Prostate gland (tissue), 2 donors: ENCODE measurements at regions not wholly inside any gene's neighbourhood (a gene's known extent, or its start where the extent isn't known, plus 50 kb on each side); places are given as distances from the start of the nearest gene placed in this dataset.
"Not testable (repeated sequence)": the region's sequence is repeated elsewhere in the genome, so short reads cannot be mapped to it uniquely, and the experiment has no call there.

Experiments
- DNase-seq: peaks from one replicate; pipeline ENCODE4 v3.0.0-alpha.2; 2019; ENCODE audit warnings: low spot score
- H3K27ac ChIP-seq, 2 donors: fragments of 200-600 bp; sonication (generic); 2 replicates each; pipeline ENCODE4 v1.5.1; 2017 to 2019
- H3K27me3 ChIP-seq: fragments of 200-600 bp; sonication (generic); replicated peaks from 2 replicates; pipeline ENCODE4 v1.5.1; 2019; ENCODE audit not compliant: insufficient read depth
- H3K36me3 ChIP-seq, 2 donors: fragments of 200-600 bp; sonication (generic); 1 replicate in 1 of 2; 2 replicates in 1 of 2; pipeline versions ENCODE4 v1.5.1 to v1.8.1; 2017 to 2019
- H3K4me1 ChIP-seq: fragments of 200-600 bp; sonication (generic); replicated peaks from 2 replicates; pipeline ENCODE4 v1.5.1; 2019
- H3K4me3 ChIP-seq, 2 donors: fragments of 200-600 bp; sonication (generic); 2 replicates each; pipeline ENCODE4 v1.5.1; 2017 to 2019
- H3K9me3 ChIP-seq: fragments of 200-600 bp; sonication (generic); 2 replicates; pipeline ENCODE4 v1.5.1; 2017
- POLR2A ChIP-seq: fragments of 450-650 bp; IDR thresholded peaks from one replicate; pipeline ENCODE4 v1.6.1; 2016; ENCODE audit warnings: antibody characterized with exemption, mild to moderate bottlenecking
- POLR2AphosphoS5 ChIP-seq: sonication (generic); formaldehyde crosslinking; IDR thresholded peaks from one replicate; pipeline ENCODE4 v1.6.1; 2017; ENCODE audit warnings: antibody characterized with exemption
- WGBS: methylation state at CpG from one replicate; pipeline ENCODE4 v1.1.5; 2018; 5-methylcytosine and 5-hydroxymethylcytosine counted together
- intact Hi-C: fragments of 100-400 bp; cut with DNase I; formaldehyde crosslinking; loops from one replicate; pipeline ENCODE4 v1.14.2; 2022
- TF ChIP-seq, protein P1 (sequence below), 4 experiments: fragments of 200-600 bp in 2 of 4; fragments of 450-650 bp in 2 of 4; sonication (generic) in 2 of 4; IDR thresholded peaks; 1 replicate in 3 of 4; 2 replicates in 1 of 4; pipeline ENCODE4 v1.5.1; 2016 to 2019; ENCODE audit warnings: antibody characterized with exemption in 4 of 4, mild to moderate bottlenecking in 2 of 4, moderate library complexity in 2 of 4

DNA sequence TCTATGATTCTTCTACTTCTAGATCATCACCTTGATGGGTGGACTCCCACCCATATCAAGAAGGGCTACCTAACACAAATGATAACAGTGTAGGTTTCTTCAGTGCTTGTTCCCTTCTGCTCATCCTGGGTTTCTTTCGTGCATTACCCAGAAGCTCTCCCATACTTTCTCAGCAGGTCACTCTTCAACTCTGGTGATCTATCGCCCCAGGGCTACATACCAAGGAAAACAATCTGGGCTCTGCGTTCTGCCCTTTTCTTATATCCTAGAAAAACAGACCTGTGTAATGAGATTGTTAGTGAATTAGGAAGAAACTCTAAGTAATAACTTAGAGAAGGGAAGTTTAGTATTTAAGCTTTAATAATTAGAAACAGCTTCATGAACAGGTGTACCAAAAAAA, 370.6 kb upstream of the SPAG17 start:
- TF ChIP-seq POLR2A (no peak), POLR2AphosphoS5 (no peak)
- TF ChIP-seq, protein P1, sequence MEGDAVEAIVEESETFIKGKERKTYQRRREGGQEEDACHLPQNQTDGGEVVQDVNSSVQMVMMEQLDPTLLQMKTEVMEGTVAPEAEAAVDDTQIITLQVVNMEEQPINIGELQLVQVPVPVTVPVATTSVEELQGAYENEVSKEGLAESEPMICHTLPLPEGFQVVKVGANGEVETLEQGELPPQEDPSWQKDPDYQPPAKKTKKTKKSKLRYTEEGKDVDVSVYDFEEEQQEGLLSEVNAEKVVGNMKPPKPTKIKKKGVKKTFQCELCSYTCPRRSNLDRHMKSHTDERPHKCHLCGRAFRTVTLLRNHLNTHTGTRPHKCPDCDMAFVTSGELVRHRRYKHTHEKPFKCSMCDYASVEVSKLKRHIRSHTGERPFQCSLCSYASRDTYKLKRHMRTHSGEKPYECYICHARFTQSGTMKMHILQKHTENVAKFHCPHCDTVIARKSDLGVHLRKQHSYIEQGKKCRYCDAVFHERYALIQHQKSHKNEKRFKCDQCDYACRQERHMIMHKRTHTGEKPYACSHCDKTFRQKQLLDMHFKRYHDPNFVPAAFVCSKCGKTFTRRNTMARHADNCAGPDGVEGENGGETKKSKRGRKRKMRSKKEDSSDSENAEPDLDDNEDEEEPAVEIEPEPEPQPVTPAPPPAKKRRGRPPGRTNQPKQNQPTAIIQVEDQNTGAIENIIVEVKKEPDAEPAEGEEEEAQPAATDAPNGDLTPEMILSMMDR (IDR thresholded peaks at IDR 0.05): no peak
- intact Hi-C loops: no loop called here
- Histone ChIP-seq H3K4me3 (no peak overlapping the region), H3K27me3 (no peaks in the 10 kb centered on the region), H3K9me3 (no peaks in the 10 kb centered on the region), H3K27ac (no peak overlapping the region), H3K36me3 (no peaks in the 10 kb centered on the region), H3K4me1 (no peaks in the 10 kb centered on the region)
- 84% methylated on average over 3 of the region's 3 CpGs for WGBS
- DNase-seq: no peak

GRCh38 chr1:118535901-118536300, 350.9 kb upstream of the SPAG17 start:
- no peaks in the 10 kb centered on the region for H3K27me3 ChIP-seq
- TF ChIP-seq POLR2A (no peak), POLR2AphosphoS5 (no peak)
- TF ChIP-seq, protein P1 (IDR thresholded peaks at IDR 0.05): no peak
- 46% methylated on average over 3 of the region's 3 CpGs for WGBS
- no peaks in the 10 kb centered on the region for H3K36me3 ChIP-seq
- no peak overlapping the region for H3K4me3 ChIP-seq
- H3K27ac ChIP-seq: no peak overlapping the region
- intact Hi-C loops: no loop called here
- no peak for DNase-seq
- H3K9me3 ChIP-seq: no peaks in the 10 kb centered on the region
- no peaks in the 10 kb centered on the region for H3K4me1 ChIP-seq

- intact Hi-C loops, H3K9me3 ChIP-seq, H3K27ac ChIP-seq, H3K4me3 ChIP-seq, H3K4me1 ChIP-seq, DNase-seq, H3K36me3 ChIP-seq, H3K27me3 ChIP-seq: not testable (repeated sequence)
- WGBS: 88% methylated on average over 1 of the region's 1 CpG
These were observed 326.9 kb upstream of the SPAG17 start for GRCh38 chr1:118511922-118512321.

GRCh38 chr1:118504867-118505266, 319.8 kb upstream of the SPAG17 start:
- Histone ChIP-seq H3K27ac (no peak overlapping the region), H3K27me3 (no peaks in the 10 kb centered on the region), H3K4me1 (no peaks in the 10 kb centered on the region), H3K4me3 (no peak overlapping the region), H3K36me3 (no peaks in the 10 kb centered on the region), H3K9me3 (no peaks in the 10 kb centered on the region)
- intact Hi-C loops: no loop called here
- 39% methylated on average over 4 of the region's 4 CpGs for WGBS
- TF ChIP-seq, protein P1 (IDR thresholded peaks at IDR 0.05): no peak
- TF ChIP-seq POLR2AphosphoS5 (no peak), POLR2A (no peak)
- no peak for DNase-seq

GRCh38 chr1:118504221-118504644, 319.2 kb upstream of the SPAG17 start:
- Histone ChIP-seq H3K4me1 (no peaks in the 10 kb centered on the region), H3K9me3 (no peaks in the 10 kb centered on the region), H3K36me3 (no peaks in the 10 kb centered on the region), H3K4me3 (no peak overlapping the region), H3K27ac (no peak overlapping the region), H3K27me3 (no peaks in the 10 kb centered on the region)
- TF ChIP-seq POLR2AphosphoS5 (no peak), POLR2A (no peak)
- TF ChIP-seq, protein P1 (IDR thresholded peaks at IDR 0.05): no peak
- 7% methylated on average over 2 of the region's 2 CpGs for WGBS
- no peak for DNase-seq
- intact Hi-C loops: no loop called here
